ENCODE measurements at regions not wholly inside any gene's neighbourhood (a gene's known extent, or its start where the extent isn't known, plus 50 kb on each side); places are given as distances from the start of the nearest gene placed in this dataset.
A peak's percentile ranks its signal among the peaks of the same experiment; 100 is the strongest.

DNA sequence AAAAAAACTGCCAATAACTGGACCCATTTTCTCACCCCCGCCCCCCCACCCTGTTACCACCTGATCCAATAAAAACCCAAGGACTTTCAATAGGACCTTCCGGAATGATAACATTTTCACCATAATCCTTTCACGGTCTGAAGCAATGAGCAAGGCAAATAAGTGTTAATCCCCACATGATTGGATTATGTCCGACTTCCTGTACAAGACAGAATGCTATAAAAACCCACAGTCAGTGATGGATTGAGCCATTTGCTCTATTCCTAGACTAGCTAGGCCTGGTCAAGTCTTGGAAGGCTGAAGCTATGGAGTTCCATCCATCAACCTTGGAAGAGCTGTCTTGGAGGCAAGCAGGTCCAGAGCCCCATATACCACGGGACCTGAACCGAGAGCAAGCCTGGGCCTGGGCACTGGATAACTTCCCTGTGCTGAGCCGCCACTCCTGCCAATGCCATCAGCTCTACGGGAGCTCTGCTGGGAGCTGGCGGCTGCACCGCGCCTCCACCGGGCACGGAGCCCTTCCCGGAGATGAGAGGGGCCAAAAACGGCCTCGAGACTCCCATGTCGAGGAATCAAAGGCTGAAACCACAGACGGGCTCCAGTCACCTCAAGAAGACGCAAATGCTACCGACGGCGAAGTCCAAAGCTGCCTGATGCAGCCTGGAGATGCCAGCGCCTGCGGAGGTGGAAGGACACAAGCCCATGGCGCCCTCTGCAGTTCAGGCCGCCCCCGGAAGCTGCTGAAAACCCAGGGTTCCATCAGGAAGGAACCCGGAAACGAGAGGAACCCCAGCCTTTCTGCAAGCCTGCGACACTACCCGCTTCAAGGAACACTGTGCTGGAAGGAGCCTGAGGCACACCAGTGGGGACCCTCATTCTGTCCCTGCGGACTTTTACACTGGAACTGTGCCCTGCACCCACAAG, 69.2 kb downstream of the ANXA2R start:
- no peak overlapping the region for H3K14ac ChIP-seq (ENCODE audit: insufficient read length)
- DNase-seq (ENCODE audit: low read depth in 1 of 2, low spot score in 2 of 2) (peak in 1 of 2 experiments; percentile 84), FAIRE-seq (no peak)
- no peak overlapping the region for H3K18ac ChIP-seq (ENCODE audit: extremely low read depth, low read length)
- no peaks in the 10 kb centered on the region for H3K9me3 ChIP-seq (ENCODE audit: insufficient read depth in 2 of 2, low read depth in 1 of 2, low read length in 1 of 2)
- no peak overlapping the region for H3K27ac ChIP-seq (ENCODE audit: low read depth, low read length)
- no peak overlapping the region for H2AK5ac ChIP-seq (ENCODE audit: low read depth, low read length)
- H4K8ac ChIP-seq (ENCODE audit: extremely low read depth, insufficient read depth, low read length), result peak overlapping the region; percentile 51
- H2BK12ac ChIP-seq (ENCODE audit: low read depth, low read length), result no peak overlapping the region
- no peak overlapping the region for H3K56ac ChIP-seq (replicated peaks; ENCODE audit: insufficient read length, low read depth, low read length)
- H2BK120ac ChIP-seq (replicated peaks; ENCODE audit: low read depth, low read length), result no peak overlapping the region
- no peaks in the 10 kb centered on the region for H3K27me3 ChIP-seq (replicated peaks in 1 of 4; ENCODE audit: control insufficient read depth in 3 of 4, extremely low read depth in 1 of 4, insufficient read depth in 3 of 4, low read length in 3 of 4)
- no peak overlapping the region for H3K9ac ChIP-seq (replicated peaks in 1 of 4; ENCODE audit: extremely low read depth in 1 of 4, low read depth in 3 of 4, low read length in 3 of 4)
- no peak overlapping the region for H3K4ac ChIP-seq (replicated peaks; ENCODE audit: insufficient read length, low read depth, low read length)
- H3K36me3 ChIP-seq (ENCODE audit: control insufficient read depth in 2 of 4, insufficient read depth in 4 of 4, low read length in 3 of 4), result no peaks in the 10 kb centered on the region
- H3K4me3 ChIP-seq (ENCODE audit: extremely low read depth in 1 of 4, insufficient read depth in 2 of 4, low read depth in 3 of 4, low read length in 4 of 4), result no peak overlapping the region
- H3K4me2 ChIP-seq (ENCODE audit: insufficient read depth in 1 of 2, low read depth in 2 of 2, low read length in 2 of 2), result no peak overlapping the region
- H3K79me2 ChIP-seq (ENCODE audit: control insufficient read depth in 1 of 2, insufficient read depth in 2 of 2, low read length in 2 of 2), result no peaks in the 10 kb centered on the region
- CTCF ChIA-PET (ENCODE audit: partially characterized antibody), result interaction anchor here (0.6 to 2.9 kb wide), 27 partner anchors 9 to 211 kb away, joined by 3 to 60 read pairs (median 4); no protein-coding TSS in a partner anchor
- WGBS, 2 experiments (ENCODE audit: extremely low coverage in 1 of 2, insufficient coverage in 1 of 2, insufficient read length in 1 of 2, insufficient replicate concordance in 2 of 2, low coverage in 1 of 2, low lambda C conversion rate in 2 of 2, missing lambda C conversion rate in 1 of 2), result 75% methylated on average over 32 of the region's 32 CpGs; no CpG with 5 or more reads in 1 of the 2 experiments
- H3K23ac ChIP-seq (ENCODE audit: insufficient read length), result no peak overlapping the region
- H2BK15ac ChIP-seq (ENCODE audit: low read length), result no peak overlapping the region
- H4K5ac ChIP-seq (ENCODE audit: insufficient read length, low read depth, low read length), result no peak overlapping the region
- POLR2A ChIA-PET (ENCODE audit: partially characterized antibody), result interaction anchor here (0.6 to 1.0 kb wide), 2 partner anchors 27 to 1102 kb away, joined by 3 read pairs; no protein-coding TSS in a partner anchor
- H4K20me1 ChIP-seq (replicated peaks in 1 of 2; ENCODE audit: control insufficient read depth in 1 of 2, insufficient read depth in 2 of 2, low read length in 2 of 2), result no peaks in the 10 kb centered on the region
- 0 out of 2 replicates have a peak, but pooled peaks cover 2% of the 10 kb centered on the region for H3K23me2 ChIP-seq (ENCODE audit: low read depth, low read length)
- 0 out of 2 replicates have a peak overlapping the region, but pooled peaks have one; percentile 62 for H2AFZ ChIP-seq (ENCODE audit: low read length)
- no peaks in the 10 kb centered on the region for H3K79me1 ChIP-seq (ENCODE audit: low read depth, low read length)
- no peaks in the 10 kb centered on the region for H3K4me1 ChIP-seq (replicated peaks in 1 of 4; ENCODE audit: control insufficient read depth in 3 of 4, insufficient read depth in 4 of 4, low read length in 3 of 4)
- no peak overlapping the region for H2BK5ac ChIP-seq (ENCODE audit: low read depth, low read length)
- H4K91ac ChIP-seq (replicated peaks; ENCODE audit: insufficient read length, low read length), result no peak overlapping the region
- no peak overlapping the region for H2BK20ac ChIP-seq (ENCODE audit: low read length)
- TF ChIP-seq KDM1A (IDR thresholded peaks at IDR 0.05; ENCODE audit: borderline replicate concordance, low read length) (peak; percentile 43; the same call in 1 of the 2 replicates), RFX5 (IDR thresholded peaks at IDR 0.05; ENCODE audit: borderline replicate concordance, low read depth, low read length) (no peak), RBBP5 (IDR thresholded peaks at IDR 0.05; ENCODE audit: borderline replicate concordance, low read depth, low read length) (no peak), JUN (IDR thresholded peaks at IDR 0.05; ENCODE audit: low read depth, low read length) (no peak), GABPA (IDR thresholded peaks at IDR 0.05; ENCODE audit: borderline replicate concordance, insufficient read depth, low read length) (no peak), YY1 (IDR thresholded peaks at IDR 0.05; ENCODE audit: low read depth, low read length) (0 out of 2 replicates have a peak, but pooled peaks have one; percentile 47)
- TF ChIP-seq, protein P1, sequence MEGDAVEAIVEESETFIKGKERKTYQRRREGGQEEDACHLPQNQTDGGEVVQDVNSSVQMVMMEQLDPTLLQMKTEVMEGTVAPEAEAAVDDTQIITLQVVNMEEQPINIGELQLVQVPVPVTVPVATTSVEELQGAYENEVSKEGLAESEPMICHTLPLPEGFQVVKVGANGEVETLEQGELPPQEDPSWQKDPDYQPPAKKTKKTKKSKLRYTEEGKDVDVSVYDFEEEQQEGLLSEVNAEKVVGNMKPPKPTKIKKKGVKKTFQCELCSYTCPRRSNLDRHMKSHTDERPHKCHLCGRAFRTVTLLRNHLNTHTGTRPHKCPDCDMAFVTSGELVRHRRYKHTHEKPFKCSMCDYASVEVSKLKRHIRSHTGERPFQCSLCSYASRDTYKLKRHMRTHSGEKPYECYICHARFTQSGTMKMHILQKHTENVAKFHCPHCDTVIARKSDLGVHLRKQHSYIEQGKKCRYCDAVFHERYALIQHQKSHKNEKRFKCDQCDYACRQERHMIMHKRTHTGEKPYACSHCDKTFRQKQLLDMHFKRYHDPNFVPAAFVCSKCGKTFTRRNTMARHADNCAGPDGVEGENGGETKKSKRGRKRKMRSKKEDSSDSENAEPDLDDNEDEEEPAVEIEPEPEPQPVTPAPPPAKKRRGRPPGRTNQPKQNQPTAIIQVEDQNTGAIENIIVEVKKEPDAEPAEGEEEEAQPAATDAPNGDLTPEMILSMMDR (IDR thresholded peaks at IDR 0.05; ENCODE audit: control extremely low read depth in 1 of 3, insufficient read depth in 1 of 3, low read depth in 1 of 3, low read length in 3 of 3), result peak; percentile 67 to 81 (median 76)
